ENCODE measurements at regions not wholly inside any gene's neighbourhood (a gene's known extent, or its start where the extent isn't known, plus 50 kb on each side); places are given as distances from the start of the nearest gene placed in this dataset.

DNA sequence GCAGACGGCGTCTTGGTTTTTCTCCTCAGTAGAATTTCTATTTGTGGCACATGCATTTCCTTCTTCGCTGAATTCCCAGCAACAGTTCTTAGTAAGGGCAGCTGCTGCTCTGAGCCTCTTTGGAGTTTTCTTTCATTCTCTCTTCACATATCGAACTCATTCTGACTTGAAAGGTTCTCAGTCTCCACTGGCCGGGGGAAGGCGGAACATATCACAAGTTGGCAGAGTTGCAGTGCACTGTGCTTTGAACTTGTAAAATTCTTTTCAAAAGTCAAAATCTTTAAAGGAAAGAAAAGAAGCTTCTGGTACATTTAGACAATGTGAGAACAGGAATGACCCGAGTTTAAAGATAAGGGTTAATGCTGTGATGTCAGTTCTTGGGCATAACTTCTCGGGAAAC, 286.1 kb upstream of the MAP3K7 start:
- Histone ChIP-seq H3K9ac (ENCODE audit: insufficient read depth, low read length, poor library complexity, severe bottlenecking) (no peak overlapping the region), H3K36me3 (replicated peaks in 1 of 2; ENCODE audit: control insufficient read depth in 1 of 2, insufficient read depth in 2 of 2, low read length in 2 of 2) (no peaks in the 10 kb centered on the region), H3K4me1 (ENCODE audit: control insufficient read depth in 1 of 2, insufficient read depth in 2 of 2, low read length in 2 of 2) (no peaks in the 10 kb centered on the region), H3K27me3 (ENCODE audit: control insufficient read depth in 2 of 2, insufficient read depth in 2 of 2, low read length in 2 of 2) (no peaks in the 10 kb centered on the region), H3K79me2 (ENCODE audit: insufficient read depth, low read length) (no peaks in the 10 kb centered on the region), H3K4me2 (replicated peaks; ENCODE audit: extremely low read depth, low read length, poor library complexity, severe bottlenecking) (no peak overlapping the region), H3K27ac (ENCODE audit: low read depth in 1 of 2, low read length in 2 of 2) (no peak overlapping the region), H3K4me3 (replicated peaks in 1 of 3; ENCODE audit: low read depth in 2 of 3, low read length in 3 of 3) (no peak overlapping the region), H4K20me1 (ENCODE audit: insufficient read depth, low read length) (no peaks in the 10 kb centered on the region), H3K9me3 (replicated peaks in 1 of 2; ENCODE audit: control insufficient read depth in 1 of 2, insufficient read depth in 1 of 2, low read length in 2 of 2) (no peaks in the 10 kb centered on the region), H2AFZ (ENCODE audit: insufficient read depth, low read depth, low read length, poor library complexity, severe bottlenecking) (no peak overlapping the region)
- intact Hi-C loops (cut with micrococcal nuclease), result no loop called here
- H3K4me1 Mint-ChIP-seq, result no peaks in the 10 kb centered on the region
- H3K27me3 Mint-ChIP-seq (ENCODE audit: low read depth in 3 of 3), result no peaks in the 10 kb centered on the region
- no peaks in the 10 kb centered on the region for H3K36me3 Mint-ChIP-seq
- H3K4me3 Mint-ChIP-seq, result no peak overlapping the region
- peaks cover 0 to 8% (median 1%) of the 10 kb centered on the region in 7 donors for H3K9me3 Mint-ChIP-seq
- TF ChIP-seq, protein P1, sequence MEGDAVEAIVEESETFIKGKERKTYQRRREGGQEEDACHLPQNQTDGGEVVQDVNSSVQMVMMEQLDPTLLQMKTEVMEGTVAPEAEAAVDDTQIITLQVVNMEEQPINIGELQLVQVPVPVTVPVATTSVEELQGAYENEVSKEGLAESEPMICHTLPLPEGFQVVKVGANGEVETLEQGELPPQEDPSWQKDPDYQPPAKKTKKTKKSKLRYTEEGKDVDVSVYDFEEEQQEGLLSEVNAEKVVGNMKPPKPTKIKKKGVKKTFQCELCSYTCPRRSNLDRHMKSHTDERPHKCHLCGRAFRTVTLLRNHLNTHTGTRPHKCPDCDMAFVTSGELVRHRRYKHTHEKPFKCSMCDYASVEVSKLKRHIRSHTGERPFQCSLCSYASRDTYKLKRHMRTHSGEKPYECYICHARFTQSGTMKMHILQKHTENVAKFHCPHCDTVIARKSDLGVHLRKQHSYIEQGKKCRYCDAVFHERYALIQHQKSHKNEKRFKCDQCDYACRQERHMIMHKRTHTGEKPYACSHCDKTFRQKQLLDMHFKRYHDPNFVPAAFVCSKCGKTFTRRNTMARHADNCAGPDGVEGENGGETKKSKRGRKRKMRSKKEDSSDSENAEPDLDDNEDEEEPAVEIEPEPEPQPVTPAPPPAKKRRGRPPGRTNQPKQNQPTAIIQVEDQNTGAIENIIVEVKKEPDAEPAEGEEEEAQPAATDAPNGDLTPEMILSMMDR (IDR thresholded peaks at IDR 0.05), result no peak
- H3K27ac Mint-ChIP-seq, result no peak overlapping the region
- no peak for DNase-seq
- WGBS (ENCODE audit: insufficient coverage), result 56% methylated on average over 1 of the region's 8 CpGs

DNA sequence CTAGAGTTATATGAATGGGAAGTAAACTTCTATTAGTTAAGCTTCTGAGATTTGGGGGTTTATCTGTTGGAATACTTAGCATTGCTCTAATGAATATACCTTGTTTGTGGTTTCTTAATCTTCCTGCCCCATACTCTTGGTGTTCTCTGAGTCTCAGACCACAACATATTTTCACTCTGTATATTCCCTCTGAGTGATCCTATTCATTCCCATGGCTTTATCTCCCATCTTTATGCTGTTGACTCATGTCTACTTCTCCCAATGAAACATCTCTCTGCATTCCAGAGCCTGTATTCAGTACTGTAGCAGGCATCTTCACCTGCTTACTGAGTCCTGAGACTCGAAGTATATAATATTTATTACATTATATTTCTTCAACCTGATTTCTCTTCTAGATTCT, 283.7 kb upstream of the MAP3K7 start:
- Mint-ChIP-seq H3K27ac (no peak overlapping the region), H3K27me3 (ENCODE audit: low read depth in 3 of 3) (no peaks in the 10 kb centered on the region), H3K9me3 (peaks cover 0 to 5% (median 0%) of the 10 kb centered on the region in 7 donors), H3K4me3 (no peak overlapping the region), H3K36me3 (no peaks in the 10 kb centered on the region), H3K4me1 (no peaks in the 10 kb centered on the region)
- DNase-seq, result no peak
- Histone ChIP-seq H4K20me1 (ENCODE audit: insufficient read depth, low read length) (no peaks in the 10 kb centered on the region), H3K4me3 (replicated peaks in 1 of 3; ENCODE audit: low read depth in 2 of 3, low read length in 3 of 3) (no peak overlapping the region), H3K27ac (ENCODE audit: low read depth in 1 of 2, low read length in 2 of 2) (no peak overlapping the region), H3K9me3 (replicated peaks in 1 of 2; ENCODE audit: control insufficient read depth in 1 of 2, insufficient read depth in 1 of 2, low read length in 2 of 2) (no peaks in the 10 kb centered on the region), H3K27me3 (ENCODE audit: control insufficient read depth in 2 of 2, insufficient read depth in 2 of 2, low read length in 2 of 2) (no peaks in the 10 kb centered on the region), H3K79me2 (ENCODE audit: insufficient read depth, low read length) (no peaks in the 10 kb centered on the region), H3K36me3 (replicated peaks in 1 of 2; ENCODE audit: control insufficient read depth in 1 of 2, insufficient read depth in 2 of 2, low read length in 2 of 2) (no peaks in the 10 kb centered on the region), H3K4me1 (ENCODE audit: control insufficient read depth in 1 of 2, insufficient read depth in 2 of 2, low read length in 2 of 2) (no peaks in the 10 kb centered on the region), H2AFZ (ENCODE audit: insufficient read depth, low read depth, low read length, poor library complexity, severe bottlenecking) (no peak overlapping the region), H3K4me2 (replicated peaks; ENCODE audit: extremely low read depth, low read length, poor library complexity, severe bottlenecking) (no peak overlapping the region), H3K9ac (ENCODE audit: insufficient read depth, low read length, poor library complexity, severe bottlenecking) (no peak overlapping the region)
- TF ChIP-seq, protein P1 (IDR thresholded peaks at IDR 0.05), result no peak
- WGBS (ENCODE audit: insufficient coverage), result no CpG with 5 or more reads among the region's 1 CpG
- intact Hi-C loops (cut with micrococcal nuclease), result no loop called here
